ENCODE measurements at regions not wholly inside any gene's neighbourhood (a gene's known extent, or its start where the extent isn't known, plus 50 kb on each side); places are given as distances from the start of the nearest gene placed in this dataset.

DNA sequence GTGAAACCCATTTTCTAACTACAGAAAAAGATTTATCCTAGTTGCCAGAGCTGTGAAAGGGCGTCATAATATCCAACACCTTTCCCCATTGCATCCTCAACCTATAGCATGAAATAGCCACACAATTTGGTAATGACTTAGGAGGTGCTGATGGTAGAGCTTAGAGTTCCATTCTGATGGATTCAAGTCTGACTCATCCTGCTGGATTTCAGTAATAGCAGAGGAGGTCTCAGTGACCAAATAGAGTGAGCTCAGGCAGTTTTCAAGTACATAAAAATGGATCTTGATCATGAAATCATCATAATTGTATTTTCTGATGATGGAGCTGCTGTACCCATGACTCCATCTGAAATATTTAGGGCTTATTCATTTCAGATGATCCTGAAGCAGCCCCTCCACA, 270.7 kb upstream of the KLHL29 start:
- no peak for DNase-seq (ENCODE audit: low read depth, low spot score)

DNA sequence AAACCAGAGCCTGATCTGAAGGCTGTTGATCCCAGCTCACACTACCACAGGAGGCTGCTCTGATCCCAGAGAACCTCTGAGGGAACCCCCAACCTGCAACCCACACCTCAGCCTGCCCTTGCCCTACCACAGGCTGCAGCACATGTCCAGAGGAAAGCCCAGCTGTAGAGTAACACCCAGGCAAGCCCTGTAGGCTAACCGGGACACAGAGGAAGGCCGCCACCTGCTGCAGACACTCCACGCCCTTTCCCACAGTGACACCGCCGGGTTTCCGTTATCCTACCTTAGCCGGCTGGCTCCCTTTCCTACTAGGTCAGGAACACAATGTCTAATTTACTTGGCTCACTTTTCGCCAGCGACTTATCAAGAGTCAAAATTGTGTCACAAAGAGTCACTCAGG, 266.7 kb upstream of the KLHL29 start:
- no peak for DNase-seq (ENCODE audit: low read depth, low spot score)

GRCh38 chr2:23118894-23119293, 266.1 kb upstream of the KLHL29 start:
- no peak for DNase-seq (ENCODE audit: low read depth, low spot score)

DNA sequence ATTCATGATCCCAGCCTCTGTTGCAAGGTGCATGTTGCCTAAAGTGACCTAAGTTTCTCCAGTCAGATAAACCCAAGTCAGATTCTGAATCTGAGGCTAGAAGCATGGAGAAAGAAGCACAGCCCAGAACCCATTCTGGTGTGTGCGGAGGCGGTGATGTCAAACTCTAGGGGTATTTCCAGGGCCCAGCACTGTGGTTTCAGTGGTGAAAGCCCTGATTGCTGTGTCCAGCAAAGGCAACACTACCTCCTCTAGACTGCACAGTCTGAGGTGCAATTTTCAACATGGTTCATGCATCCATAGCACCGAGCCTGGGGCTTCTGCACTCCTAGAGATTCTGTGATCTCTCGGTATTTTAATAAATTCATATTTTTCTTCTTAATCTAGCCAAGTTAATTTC, 264.8 kb upstream of the KLHL29 start:
- no peak for DNase-seq (ENCODE audit: low read depth, low spot score)

- no peak for DNase-seq (ENCODE audit: low read depth, low spot score)
These were observed 262.9 kb upstream of the KLHL29 start for GRCh38 chr2:23121968-23122648.

- no peak for DNase-seq (ENCODE audit: low read depth, low spot score)
These were observed 262.2 kb upstream of the KLHL29 start for GRCh38 chr2:23122681-23123215.

GRCh38 chr2:23123686-23124085, 261.3 kb upstream of the KLHL29 start:
- DNase-seq (ENCODE audit: low read depth, low spot score) = no peak

GRCh38 chr2:23124214-23124750, 260.7 kb upstream of the KLHL29 start:
- no peak for DNase-seq (ENCODE audit: low read depth, low spot score)

DNA sequence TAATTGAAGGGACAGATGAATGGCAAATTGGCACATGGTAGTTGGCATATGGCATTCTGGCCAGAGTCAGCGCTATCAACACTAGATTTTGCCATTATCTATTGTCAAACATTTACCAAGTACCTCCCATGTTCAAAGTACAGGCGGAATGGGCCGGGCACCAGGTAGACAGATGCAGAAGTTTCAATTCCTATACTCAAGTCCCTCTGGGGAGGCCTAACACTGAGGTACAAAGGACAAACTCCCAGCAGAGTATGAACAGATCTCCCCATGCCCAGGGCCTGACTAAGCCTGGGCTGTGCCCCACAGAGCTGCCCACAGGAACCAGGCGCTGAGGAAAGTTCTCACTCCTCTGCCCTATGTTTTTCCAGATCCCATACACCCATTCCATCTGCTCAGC, 257.5 kb upstream of the KLHL29 start:
- no peak for DNase-seq (ENCODE audit: low read depth, low spot score)

DNA sequence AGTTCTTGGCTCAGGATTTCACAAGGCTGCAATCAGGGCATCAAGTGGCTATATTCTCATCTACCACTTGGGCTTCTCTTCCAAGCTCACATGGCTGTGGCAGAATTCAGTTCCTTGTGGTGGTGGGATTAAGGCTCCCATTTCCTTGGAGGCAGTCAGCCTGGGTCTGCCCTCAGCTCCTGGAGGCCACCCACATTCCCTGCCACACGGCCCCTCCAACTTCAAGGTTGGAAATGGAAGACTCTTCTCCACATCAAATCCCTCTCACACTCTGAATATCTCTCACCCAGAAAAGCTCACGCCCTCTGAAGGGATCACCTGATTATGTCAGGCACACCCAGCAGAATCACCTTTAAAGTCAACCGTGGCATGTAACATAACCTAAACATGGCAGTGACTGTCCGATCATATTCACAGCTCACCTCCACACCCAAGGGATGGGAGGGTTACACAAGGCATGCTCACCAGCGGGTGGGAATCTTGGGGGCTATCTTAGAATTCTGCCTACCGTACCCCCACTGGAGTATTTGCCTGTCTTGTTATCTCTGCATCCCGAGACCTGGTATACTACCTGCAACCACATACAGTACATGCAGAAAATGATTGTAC, 256.2 kb upstream of the KLHL29 start:
- DNase-seq (ENCODE audit: low read depth, low spot score) = no peak

GRCh38 chr2:23131066-23131575, 253.9 kb upstream of the KLHL29 start:
- no peak for DNase-seq (ENCODE audit: low read depth, low spot score)

- no peak for DNase-seq (ENCODE audit: low read depth, low spot score)
These were observed 253.0 kb upstream of the KLHL29 start for GRCh38 chr2:23132000-23132399.

- no peak for DNase-seq (ENCODE audit: low read depth, low spot score)
These were observed 252.0 kb upstream of the KLHL29 start for GRCh38 chr2:23132823-23133595.

DNA sequence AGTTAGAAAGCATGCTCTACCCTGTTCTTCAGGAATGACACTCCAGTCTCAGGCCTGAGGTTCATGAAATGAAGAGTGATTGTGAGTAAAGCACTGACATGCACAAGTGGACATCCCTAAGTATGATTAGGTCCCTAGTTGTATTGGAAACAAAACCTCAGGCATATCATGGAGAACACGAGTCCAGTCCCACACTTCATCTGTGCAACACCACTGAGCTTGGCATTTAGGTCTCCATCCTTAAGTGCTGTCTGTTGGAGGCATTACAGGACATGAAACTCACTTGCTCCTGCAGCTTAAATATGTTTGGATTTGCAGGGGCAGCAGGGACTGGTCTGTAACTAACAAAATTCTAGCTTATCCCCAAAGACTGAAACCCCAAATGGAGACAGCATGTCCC, 250.3 kb upstream of the KLHL29 start:
- DNase-seq (ENCODE audit: low read depth, low spot score) = no peak

DNA sequence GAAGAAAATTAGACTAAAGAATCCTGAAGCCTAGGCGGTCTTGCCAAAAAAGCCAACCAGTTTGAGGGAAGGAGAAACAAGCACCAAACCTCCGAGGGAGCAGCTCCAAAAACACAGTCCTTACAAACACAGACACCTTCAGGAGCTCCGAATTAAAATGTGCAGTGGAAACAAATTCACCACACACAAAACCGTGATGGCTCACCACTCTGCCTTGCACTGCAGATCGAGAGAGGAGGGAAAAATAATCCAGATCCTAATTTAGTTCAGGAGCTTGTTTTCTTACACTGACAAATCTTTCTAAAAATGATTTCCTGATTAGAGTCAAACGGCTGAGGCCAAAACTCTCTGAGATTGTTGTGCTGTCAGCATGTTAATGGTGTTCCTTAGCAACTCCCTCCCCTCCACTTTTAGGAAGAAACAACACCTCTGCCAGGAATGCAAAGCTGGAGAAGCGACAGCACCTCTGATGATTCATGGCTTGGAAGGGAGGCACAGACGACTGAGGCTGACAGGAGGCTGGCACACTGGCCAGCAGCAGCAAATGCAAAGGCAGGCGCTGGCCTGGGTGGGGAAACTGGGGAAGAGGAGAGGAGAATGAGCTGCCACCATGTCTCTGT, 249.4 kb upstream of the KLHL29 start:
- no peak for DNase-seq (ENCODE audit: low read depth, low spot score)

DNA sequence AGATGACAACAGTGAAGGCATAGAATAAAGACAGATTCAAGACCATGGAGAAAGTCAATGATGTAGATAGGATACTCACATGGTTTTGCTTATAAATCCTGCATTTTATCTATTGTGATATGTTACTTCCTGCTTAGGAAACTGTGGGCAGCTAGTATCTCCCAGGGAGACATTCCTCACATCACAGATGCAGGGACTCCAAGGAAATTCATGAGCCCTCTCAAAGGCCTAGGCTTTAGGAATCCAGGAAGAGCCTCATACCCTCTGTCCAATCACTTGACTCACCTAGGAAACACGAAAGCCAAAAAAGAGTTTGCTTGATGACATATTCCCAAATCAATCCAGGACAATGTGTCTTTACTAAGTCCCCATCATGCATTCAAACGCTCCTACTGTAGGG, 247.8 kb upstream of the KLHL29 start:
- DNase-seq (ENCODE audit: low read depth, low spot score) = no peak

- no peak for DNase-seq (ENCODE audit: low read depth, low spot score)
These were observed 246.3 kb upstream of the KLHL29 start for GRCh38 chr2:23138701-23139100.

- DNase-seq (ENCODE audit: low read depth, low spot score) = no peak
These were observed 239.5 kb upstream of the KLHL29 start for GRCh38 chr2:23145460-23145859.

- DNase-seq (ENCODE audit: low read depth, low spot score) = no peak
These were observed 239.0 kb upstream of the KLHL29 start for GRCh38 chr2:23146011-23146410.

DNA sequence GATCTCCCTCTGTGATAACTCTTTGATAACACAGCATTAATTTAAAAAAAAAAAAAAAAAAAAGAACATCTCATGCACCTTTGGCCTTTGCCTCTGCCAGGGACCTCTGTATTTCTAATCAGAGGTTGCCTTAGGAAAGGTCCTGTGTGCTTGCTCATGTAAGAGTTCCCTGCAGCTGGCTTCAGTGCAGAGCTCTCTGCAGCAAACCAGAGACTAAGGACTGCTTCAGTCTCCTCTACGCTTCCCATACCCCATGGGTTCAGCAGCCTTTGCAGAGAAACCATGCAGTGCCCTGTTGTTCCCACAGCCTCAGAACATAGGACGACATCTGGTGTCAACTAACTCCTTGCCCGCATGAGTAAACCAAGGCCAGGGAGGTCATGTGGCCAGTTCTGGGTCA, 236.6 kb upstream of the KLHL29 start:
- no peak for DNase-seq (ENCODE audit: low read depth, low spot score)

DNA sequence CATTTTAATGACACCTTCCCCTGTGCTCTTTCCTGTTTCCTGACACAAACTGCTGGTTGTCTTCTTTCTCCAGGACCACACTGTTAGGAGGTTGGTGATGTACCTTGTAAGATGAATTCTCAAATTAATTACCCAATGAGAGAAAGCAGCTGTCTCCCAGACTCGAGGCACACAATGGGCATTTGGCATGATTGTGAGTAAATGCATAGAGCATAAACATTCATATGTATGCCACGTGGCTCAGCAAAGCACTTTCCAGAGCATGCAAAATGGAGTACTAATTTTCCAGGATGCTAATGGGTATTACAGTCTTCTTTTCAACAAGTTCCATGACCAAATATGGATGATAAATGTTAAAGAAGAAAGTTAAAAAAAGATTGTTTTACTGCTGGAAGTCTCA, 235.2 kb upstream of the KLHL29 start:
- DNase-seq (ENCODE audit: low read depth, low spot score) = no peak

GRCh38 chr2:23153484-23153883, 231.5 kb upstream of the KLHL29 start:
- DNase-seq (ENCODE audit: low read depth, low spot score) = no peak

Data from pulmonary artery endothelial cell (primary cell).